HG03097 (cell line): ENCODE measurements at regions not wholly inside any gene's neighbourhood (a gene's known extent, or its start where the extent isn't known, plus 50 kb on each side); places are given as distances from the start of the nearest gene placed in this dataset.

ENCODE experiments used
- ATAC-seq: cut with Tn5 transposase; IDR thresholded peaks from one replicate; pipeline ENCODE4 v1.9.1; 2021; ENCODE audit not compliant: unreplicated experiment, low FRiP score

DNA sequence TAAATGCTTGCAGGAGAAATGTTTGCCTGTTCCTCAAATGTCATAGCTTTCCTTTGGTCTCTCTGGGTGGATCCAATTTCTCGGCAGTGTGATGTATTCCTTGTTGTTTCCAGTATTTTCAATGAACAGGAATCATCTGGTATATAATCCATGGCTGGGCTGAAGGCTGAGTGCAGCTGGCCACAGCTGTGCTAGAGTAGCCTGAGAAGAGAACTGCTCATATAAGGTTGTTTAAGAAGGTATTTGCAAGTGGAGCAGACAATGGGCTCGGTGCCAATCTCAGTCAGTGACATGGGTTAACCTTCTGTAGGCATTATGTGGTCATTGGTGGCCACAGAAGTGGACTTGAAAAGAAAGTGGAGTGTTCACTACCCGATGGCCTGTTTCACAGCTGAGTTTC lies 390.3 kb downstream of the SPRY1 start:
- ATAC-seq: no peak

DNA sequence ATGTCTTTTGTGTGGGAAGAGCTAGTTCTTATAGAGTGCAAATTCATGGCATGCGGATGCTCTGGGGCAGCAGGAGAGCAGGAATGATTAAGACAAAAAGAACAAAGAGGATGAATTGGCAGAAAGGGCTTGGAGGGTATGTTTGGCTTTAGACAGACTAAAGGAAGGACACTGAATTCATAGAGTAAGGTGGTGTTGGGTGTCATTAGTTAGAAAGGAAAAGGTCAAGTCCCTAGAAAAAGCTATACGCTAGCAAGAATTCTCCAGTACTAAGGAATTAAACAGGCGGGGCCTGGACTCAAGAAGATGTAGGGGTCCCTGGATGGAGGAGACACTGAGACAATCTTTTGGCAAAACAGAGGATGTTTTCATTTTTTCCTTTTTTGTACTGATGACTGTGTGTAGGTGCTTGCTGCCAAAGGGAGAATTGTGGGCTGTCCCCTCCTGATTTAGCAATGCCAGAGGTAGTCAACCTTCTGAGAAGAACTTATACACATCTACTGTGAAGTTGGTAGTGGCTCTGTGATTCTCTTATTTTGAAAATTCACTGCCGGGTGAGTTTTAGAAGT lies 391.0 kb downstream of the SPRY1 start:
- no peak for ATAC-seq

DNA sequence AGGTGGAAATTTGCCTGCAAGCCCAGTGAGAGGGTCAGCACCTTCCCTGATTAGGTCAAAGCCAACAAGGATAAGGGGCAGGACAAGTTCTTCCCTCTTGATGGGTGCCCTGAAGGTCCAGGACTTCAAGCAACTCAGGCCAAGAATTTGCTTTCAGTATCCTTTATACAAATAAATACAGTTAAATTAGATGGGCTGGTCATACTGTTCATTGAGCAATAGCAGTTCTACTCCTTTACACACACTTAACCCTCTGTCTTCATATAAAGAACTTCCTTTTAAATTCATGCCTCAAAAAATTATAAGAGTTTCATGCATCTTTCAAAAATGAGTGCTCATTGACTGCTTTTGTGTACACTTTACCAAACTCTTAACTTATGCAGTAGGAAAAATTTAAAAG lies 392.0 kb downstream of the SPRY1 start:
- no peak for ATAC-seq

DNA sequence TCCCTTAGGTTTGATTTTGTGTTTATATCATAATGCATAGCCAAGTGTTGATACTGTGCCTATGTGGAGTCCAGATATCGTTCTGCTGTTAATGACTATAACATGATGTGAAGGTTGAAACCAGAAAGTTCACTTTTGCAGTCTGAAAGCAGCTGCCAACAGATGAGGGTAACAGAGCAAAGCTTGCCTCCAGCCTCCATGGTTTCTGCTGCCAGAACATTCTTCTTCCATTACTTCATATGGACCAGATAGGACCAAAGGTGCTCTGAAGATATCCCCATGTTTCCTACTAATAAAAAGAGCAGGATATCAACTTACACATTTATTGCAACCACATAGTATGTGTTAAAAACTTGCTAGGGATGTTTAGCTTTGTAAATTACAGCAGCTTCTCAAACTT lies 394.1 kb downstream of the SPRY1 start:
- no peak for ATAC-seq

DNA sequence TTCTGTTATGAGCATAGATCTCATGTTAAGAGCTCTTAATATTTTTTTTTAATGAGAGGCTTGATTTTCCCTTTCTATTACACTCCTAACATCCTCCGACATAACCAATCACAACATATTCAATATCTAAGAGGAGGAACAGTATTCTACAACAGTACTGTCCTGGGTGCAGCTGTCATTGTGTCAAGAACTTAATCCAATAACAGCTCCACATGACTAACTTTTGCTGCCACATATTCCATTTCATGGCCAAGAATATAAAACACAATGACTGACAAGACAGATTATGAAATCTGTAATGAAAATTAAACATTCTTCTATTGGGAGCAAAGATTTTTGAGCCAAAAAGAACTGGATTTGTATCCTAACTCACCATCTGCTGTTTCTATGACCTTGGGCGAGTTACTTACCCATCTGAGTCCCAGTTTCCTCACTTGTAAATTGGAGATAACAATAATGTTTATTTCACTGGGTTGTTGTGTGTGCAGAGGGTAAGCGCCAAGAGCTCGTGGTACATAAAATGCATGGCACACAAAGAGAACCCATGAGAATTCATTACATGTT lies 405.6 kb downstream of the SPRY1 start:
- ATAC-seq: no peak

DNA sequence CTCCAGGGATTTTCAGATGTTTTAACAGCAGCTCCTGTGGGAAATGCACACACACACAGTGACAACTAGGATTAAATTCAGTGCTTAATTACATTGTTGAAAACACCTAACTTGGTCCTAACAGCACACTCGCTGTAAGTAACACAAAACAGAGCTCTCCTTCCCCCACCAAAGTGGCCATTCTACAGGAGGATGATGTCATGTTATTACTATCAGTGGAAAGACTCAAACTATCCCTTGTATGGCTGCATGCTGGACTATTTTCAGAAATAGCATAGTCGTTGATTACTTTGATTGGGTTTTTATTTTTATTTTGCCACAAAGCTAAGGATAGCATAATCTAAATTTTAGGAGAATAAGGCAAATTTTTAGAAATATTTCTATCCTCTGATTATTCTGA lies 406.3 kb downstream of the SPRY1 start:
- no peak for ATAC-seq

DNA sequence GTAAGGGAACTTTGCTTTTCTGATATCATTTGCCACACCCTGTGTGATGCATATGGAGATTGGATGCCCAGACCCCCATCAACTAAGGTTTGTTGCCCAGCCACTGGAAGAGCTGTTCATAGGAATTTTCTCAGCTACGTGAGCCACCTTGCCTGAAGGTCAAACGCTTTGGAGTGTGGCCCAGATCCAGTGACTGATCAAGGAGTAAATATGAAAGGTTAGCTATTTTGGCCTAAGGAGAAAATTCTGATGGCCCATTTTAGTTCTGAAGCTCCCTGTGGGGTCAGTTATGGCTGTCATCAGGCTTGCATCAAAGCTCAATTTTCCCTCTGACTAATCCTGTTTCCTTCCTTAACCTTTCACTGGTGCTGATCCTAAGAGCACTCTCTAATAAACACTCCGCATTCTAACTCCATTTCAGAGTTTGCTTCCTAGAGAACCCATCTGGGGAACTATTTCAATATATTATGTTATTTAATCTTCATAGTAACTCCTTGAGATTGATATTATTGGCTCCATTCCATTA lies 407.7 kb downstream of the SPRY1 start:
- ATAC-seq: no peak

DNA sequence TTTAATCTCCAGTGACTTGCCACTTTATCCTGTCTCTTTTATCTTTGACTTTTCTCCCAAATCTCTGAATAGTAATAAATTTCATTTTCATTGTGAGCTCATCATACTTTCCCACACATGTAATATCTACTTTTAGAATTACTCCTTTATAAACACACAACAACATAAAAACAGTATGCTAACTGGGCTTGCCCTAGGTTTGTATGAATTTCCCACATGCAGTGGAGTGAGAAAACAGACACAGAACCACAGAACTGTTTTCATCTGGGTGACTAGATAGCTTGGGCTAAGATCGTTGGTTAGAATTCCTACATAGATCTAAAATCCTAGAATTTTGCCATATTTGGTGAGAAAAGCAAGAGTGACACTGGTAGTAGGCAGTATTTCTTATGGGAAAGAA lies 409.5 kb downstream of the SPRY1 start:
- no peak for ATAC-seq

DNA sequence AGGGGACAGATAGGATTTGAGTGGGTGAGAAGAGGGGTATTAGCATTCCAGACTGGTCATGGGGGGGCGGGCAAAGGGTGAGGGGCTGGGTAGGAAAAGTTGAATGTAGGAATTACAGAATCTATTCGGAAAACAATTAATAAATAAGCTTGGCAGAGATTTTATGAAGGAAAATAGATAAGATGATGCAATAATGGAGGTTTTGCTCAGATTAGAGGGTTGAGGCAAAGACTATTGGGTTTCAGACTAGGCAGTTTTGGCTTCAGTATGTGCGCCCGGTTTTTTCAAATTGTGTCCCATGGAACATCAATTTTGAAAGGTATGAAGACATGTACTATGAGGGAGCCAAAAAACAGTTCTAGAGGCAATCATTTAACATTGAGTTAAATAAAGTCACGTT lies 410.6 kb downstream of the SPRY1 start:
- no peak for ATAC-seq

DNA sequence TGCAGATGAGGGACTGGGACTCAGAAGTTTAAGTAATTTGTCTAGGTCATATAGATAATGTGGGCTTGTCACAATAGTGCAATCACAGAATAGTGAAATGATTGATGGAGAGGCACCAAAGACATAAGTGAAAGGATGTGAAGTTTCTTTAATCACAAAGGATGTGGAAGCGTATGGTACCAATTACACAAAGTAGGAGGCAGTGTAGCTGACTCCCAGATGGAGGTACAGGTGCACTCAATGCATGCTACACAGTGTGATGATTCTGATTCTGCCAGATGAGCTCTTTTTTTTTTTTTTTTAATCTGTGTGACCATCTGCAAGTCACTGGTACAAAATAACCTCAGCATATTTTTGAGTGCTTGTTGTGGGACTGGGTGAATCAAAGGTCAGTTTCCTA lies 411.3 kb downstream of the SPRY1 start:
- ATAC-seq: no peak

DNA sequence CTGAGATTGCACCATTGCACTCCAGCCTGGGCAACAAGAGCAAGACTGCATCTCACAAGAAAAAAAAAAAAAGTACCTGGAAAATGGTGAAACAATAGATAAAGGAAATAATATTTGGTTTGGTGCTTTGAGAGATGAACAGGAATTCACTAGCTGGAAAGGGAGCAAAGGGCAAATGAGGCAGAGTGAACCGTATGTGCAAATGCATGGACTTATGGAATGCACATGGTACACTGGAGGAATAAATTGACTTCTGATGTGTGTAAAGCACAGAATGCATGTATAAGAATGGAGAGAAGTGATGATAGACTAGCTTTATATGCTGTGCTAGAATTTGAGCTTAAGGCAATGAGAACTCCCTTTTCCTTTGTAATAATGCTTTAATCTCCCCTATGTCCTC lies 413.3 kb downstream of the SPRY1 start:
- ATAC-seq: no peak

DNA sequence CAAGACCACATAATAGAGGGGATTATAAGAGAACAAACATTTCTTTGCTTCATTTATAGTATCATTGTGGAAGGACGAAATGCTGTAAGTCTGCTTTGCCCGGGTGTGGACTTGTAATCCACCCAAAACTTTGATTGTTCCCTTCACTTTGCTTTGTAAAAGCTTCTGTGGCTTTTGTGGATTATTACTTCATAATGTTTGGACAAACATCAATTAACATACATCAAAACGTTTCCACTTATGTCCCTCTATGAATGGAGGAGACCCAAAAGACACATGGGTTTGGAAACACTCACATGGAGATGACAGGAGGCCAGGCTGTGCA lies 415.4 kb downstream of the SPRY1 start:
- ATAC-seq: no peak

DNA sequence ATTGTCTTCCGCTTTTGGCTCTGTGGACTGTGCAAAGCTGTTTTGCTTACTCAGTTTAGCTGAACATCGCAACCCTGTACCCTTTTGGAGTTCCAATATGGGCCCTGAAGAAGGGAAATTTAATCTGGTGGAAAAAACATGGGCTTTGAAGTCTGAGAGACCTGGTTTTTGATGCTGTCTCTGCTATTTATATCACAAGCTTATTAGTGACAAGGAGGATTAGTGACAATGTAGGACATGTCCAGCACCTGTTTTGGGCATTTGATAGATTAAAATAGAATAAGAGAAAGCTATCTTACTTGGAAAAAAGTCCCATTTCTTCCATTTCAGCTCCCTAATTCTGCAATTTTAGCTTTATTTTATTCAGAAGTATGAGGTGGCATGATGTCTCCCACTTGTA lies 417.3 kb downstream of the SPRY1 start:
- no peak for ATAC-seq

DNA sequence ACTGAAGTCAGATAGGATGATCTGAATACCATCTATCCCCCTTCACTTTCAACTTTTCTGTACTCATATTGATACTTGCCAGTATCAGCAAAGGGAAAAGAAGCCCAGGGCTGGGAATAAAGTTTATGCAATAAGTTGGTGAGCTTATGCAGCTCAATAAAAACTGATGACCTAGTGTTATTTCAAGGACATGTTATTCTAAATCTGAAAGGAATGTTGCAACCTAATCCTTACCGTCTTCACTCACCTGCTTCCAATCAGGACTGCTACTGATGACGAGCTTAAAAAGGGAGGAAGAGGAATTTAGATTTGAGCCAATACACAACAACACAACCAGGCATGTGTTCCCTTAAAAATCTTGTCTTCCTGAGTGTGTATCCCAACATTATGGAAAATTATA lies 419.9 kb downstream of the SPRY1 start:
- ATAC-seq: no peak

DNA sequence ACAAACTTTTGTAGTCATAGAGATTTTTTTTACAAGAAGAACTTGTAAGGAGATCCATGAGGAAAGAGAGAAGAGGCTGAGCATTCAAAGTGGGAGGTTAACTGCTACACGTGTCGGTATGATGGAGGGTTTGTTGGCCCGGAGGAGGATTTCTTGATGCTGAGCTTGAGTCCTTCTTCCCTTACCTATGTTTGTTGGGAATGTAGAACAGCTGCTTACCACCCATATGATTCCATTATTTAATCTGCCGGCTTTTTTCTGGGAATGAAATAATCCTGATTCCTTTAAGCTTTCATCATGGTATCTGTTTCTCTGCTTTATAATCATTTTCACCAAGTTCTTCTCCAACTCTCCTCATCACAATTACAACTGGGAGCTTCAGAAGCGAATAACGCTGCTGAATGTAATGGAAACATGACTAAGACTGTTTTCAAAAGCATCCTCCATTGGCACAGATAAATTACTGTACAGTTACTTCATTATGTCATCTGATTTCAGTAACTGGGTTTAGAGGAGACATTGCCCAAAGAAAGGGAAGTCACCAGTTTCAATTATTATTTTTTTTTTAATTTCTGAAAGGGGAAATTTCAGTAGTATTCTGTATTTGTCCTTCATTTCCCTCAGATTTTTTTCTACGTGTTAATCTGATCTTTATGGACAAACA lies 420.6 kb downstream of the SPRY1 start:
- ATAC-seq: no peak

DNA sequence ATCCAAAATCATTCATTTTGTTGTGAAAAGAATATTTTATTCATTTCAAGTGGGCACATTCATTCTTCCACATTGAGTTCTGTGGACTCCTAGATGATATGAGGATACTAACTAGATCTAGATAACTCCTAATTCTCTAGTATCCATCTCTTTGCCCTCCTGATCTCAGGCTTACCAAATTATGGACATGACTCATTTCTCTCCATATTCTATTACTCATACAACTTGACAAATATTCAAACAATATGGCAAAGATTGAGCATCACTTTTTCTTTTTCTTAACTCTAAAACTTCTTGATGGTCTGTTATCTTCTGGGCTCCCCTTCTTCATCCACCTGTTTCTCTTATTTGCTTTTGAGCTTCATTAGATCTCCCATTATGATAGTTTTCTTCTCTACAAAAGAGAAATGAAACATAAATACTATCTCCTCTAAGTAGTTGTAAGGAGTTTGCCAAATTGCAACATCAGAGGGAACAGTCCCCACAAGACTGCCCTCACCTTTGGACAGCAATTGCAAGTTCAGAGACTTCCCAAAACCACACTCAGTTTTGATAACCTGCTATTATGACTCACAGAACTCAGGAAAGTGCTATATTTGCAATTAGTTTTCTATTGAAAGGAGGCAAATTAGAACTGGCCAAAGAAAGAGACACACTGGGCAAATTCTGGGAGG lies 422.9 kb downstream of the SPRY1 start:
- ATAC-seq: no peak

DNA sequence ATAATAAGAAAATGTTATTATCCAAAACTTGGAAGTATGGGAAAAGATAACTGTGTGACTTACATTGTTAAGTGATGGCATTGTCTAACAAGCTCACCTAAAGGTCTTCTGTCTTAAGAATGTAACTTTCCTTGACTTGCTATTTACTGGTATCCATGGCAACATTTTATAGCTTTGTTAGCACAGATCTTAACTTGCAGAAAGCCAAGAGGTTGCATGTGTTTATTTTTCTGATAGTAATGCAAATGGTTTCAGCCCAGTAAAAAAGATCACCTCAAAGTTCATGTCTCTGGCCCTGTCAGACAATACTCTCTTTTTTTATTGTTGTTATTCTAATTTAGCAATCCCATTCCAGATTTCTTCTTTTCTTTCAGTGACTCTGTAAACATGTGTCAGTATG lies 425.3 kb downstream of the SPRY1 start:
- no peak for ATAC-seq

DNA sequence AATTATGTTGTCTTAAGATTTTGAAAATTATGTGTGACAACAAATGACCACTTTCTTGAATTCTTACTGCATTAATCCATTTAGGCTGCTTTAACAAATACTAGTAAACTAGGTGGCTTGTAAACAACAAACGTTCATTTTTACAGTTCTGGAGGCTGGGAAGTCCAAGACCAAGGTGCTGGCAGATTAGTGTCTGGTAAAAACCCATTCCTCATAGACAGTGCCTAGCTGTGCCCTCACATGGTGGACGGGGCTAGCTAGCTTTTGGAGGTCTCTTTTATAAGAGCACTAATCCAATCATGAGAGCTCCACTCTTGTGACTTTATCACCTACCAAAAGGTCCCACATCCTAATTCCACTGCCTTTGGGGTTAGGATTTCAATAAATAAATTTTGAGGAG lies 425.8 kb downstream of the SPRY1 start:
- no peak for ATAC-seq

DNA sequence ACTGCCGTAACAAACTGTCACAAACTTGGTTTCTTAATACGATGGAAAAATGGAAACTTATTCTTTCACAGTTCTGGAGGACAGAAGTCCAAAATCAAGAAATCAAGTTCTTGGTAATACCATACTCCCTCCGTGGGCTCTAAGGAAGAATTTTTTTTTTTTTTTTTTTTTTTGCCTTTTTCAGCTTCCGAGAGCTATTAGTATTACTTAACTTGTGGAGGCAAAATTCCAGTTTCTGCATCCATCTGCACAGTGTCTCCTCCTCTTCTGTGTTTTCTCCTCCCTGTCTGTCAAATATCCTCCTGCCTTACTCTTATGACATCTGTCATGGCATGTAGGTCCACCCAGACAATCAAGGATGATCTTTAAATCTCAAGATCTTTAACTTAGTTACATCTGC lies 426.6 kb downstream of the SPRY1 start:
- no peak for ATAC-seq

DNA sequence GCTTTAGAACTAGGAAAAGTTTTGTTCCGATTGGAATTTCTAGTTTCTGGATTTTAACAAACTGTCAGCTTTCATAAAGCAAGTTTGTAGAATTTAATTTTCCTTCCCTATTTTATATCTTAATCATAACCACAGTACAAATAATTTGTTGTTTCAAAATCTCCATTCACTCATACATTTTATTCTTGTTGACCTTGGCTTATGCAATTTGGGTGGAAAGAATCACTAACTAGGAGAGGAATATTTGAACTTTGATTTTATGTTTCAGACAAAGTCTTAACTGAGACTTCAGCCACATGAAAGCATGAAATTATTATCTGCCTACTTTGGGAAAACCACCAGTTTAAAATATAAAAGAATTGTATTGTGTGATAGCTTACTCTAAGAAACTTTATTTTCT lies 427.9 kb downstream of the SPRY1 start:
- no peak for ATAC-seq

DNA sequence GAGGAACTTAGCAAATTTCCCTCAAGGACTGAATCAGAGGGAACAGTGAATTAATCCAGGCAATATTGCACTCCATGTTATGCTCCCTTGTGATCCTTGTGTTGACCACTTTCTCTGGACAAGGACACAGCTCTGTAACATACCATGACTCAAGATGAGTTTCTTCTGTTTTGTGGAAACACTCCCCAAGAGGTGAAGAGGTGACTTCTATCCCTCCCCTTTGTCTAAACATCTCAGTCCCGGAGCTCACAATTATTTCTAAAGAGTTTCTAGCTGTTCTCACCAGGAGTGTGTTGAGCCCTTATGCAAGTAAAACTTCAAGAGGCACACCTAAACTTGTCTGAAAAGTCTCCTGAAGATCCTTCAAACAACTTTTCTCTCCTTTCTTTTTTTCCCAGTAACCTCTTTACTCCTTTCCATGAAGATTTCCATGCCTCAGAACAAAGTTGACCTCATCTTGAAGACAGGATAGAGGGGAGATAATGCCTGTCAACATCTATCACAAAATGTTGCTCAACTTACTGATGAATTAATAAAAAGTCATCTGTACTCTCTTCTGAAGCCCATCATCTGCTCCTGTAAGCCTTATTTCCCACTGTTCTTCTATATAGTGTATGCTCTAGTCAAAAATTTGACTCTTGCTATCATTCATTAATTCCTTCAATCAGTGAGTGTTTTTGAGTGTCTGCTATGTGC lies 429.1 kb downstream of the SPRY1 start:
- ATAC-seq: no peak
